HCT116 (cell line): ENCODE measurements at regions not wholly inside any gene's neighbourhood (a gene's known extent, or its start where the extent isn't known, plus 50 kb on each side); places are given as distances from the start of the nearest gene placed in this dataset.

Experiments used
- CTCF ChIP-seq, 3 experiments: fragments of 200-600 bp in 1 of 3; sonication (generic) in 1 of 3; IDR thresholded peaks in 2 of 3; conservative IDR thresholded peaks in 1 of 3; 2 replicates each; pipeline ENCODE4 v1.5.1; 2012 to 2017; ENCODE audit warnings: low read depth in 2 of 3, low read length in 2 of 3, antibody characterized with exemption in 1 of 3, borderline replicate concordance in 1 of 3, control low read depth in 1 of 3, mild to moderate bottlenecking in 1 of 3, mixed read lengths in 1 of 3, mixed run types in 1 of 3, moderate library complexity in 1 of 3; ENCODE audit not compliant: insufficient read depth in 1 of 3
- EZH2phosphoT487 ChIP-seq: fragments of 200-600 bp; IDR thresholded peaks from 2 replicates; pipeline ENCODE4 v1.6.1; 2018; ENCODE audit warnings: antibody characterized with exemption, borderline replicate concordance
- MAX ChIP-seq: IDR thresholded peaks from 2 replicates; pipeline ENCODE4 v1.6.1; 2012
- POLR2A ChIP-seq: IDR thresholded peaks from 2 replicates; pipeline ENCODE4 v1.7.0; 2011; ENCODE audit warnings: borderline replicate concordance; ENCODE audit not compliant: insufficient read depth, insufficient read length; ENCODE audit errors: extremely low read depth
- REST ChIP-seq: IDR thresholded peaks from 2 replicates; pipeline ENCODE4 v1.6.1; 2012; ENCODE audit warnings: low read depth
- ZNF274 ChIP-seq: fragments of 200-500 bp; sonication (Bioruptor generic); IDR thresholded peaks from 2 replicates; pipeline ENCODE4 v1.6.1; 2014; ENCODE audit warnings: mild to moderate bottlenecking, low read depth, low read length, inconsistent platforms

- TF ChIP-seq CTCF (IDR thresholded peaks at IDR 0.05 in 2 of 3, conservative IDR thresholded peaks at IDR 0.05 in 1 of 3; ENCODE audit: borderline replicate concordance in 1 of 3, insufficient read depth in 1 of 3, low read depth in 2 of 3, low read length in 2 of 3) = no peak
- no peak for TF ChIP-seq REST
- TF ChIP-seq MAX = no peak
- no peak for TF ChIP-seq POLR2A
- no peak for TF ChIP-seq EZH2phosphoT487
- no peak for TF ChIP-seq ZNF274
Measured at GRCh38 chr6:144418959-144419545, 133.9 kb downstream of the UTRN start.
